ENCODE measurements at regions not wholly inside any gene's neighbourhood (a gene's known extent, or its start where the extent isn't known, plus 50 kb on each side); places are given as distances from the start of the nearest gene placed in this dataset.

GRCh38 chr15:24745290-24745689 lies 69.7 kb downstream of the NPAP1 start:
- Mint-ChIP-seq H3K27me3 (ENCODE audit: low read depth) (peaks cover 2% of the 10 kb centered on the region; the same call in 1 of the 2 replicates), H3K27ac (no peak overlapping the region), H3K36me3 (ENCODE audit: insufficient read depth in 1 of 3, low read depth in 3 of 3) (peaks cover 3 to 10% (median 9%) of the 10 kb centered on the region in 3 experiments; a peak in 6 of 7 replicates), H3K9me3 (peaks cover 44 to 60% of the 10 kb centered on the region in 2 experiments), H3K4me3 (no peak overlapping the region), H3K4me1 (no peaks in the 10 kb centered on the region)
- no peak overlapping the region for H3K18ac ChIP-seq (ENCODE audit: insufficient read length, low read depth, low read length)
- no peak overlapping the region for H2BK15ac ChIP-seq (ENCODE audit: low read depth, low read length)
- H3K23me2 ChIP-seq (ENCODE audit: insufficient read length, low read depth, low read length, poor library complexity, severe bottlenecking): no peaks in the 10 kb centered on the region
- no peak overlapping the region for H2BK20ac ChIP-seq (ENCODE audit: low read depth, low read length, poor library complexity, severe bottlenecking)
- H4K8ac ChIP-seq (replicated peaks; ENCODE audit: insufficient read length, low read depth, low read length): no peak overlapping the region
- no peak overlapping the region for H3K27ac ChIP-seq (ENCODE audit: insufficient read length, low read depth, low read length)
- no peaks in the 10 kb centered on the region for H4K20me1 ChIP-seq (ENCODE audit: control insufficient read depth, insufficient read depth, insufficient read length)
- H2BK120ac ChIP-seq (ENCODE audit: low read depth, low read length, poor library complexity, severe bottlenecking): no peak overlapping the region
- H3K27me3 ChIP-seq (ENCODE audit: insufficient read depth, low read length): no peaks in the 10 kb centered on the region
- peaks cover 32% of the 10 kb centered on the region for H3K9me3 ChIP-seq (ENCODE audit: control insufficient read depth, low read depth, low read length)
- H3K56ac ChIP-seq (ENCODE audit: insufficient read length, low read depth, low read length): no peak overlapping the region
- H4K5ac ChIP-seq (ENCODE audit: insufficient read length, low read depth, low read length): no peak overlapping the region
- no peak for TF ChIP-seq CTCF (conservative IDR thresholded peaks at IDR 0.05)
- no peak overlapping the region for H2BK12ac ChIP-seq (ENCODE audit: insufficient read length, low read depth, low read length)
- no peak overlapping the region for H2AK5ac ChIP-seq (ENCODE audit: insufficient read length, low read length)
- H3K23ac ChIP-seq (ENCODE audit: insufficient read length, low read depth, low read length): no peak overlapping the region
- H3K14ac ChIP-seq (ENCODE audit: insufficient read depth, low read length): no peak overlapping the region
- H3K4ac ChIP-seq (ENCODE audit: low read depth, low read length): no peak overlapping the region
- no peaks in the 10 kb centered on the region for H3K79me2 ChIP-seq (ENCODE audit: insufficient read depth, low read length)
- no peaks in the 10 kb centered on the region for H3K79me1 ChIP-seq (ENCODE audit: insufficient read depth, low read depth, low read length, poor library complexity, severe bottlenecking)
- no peak overlapping the region for H2BK5ac ChIP-seq (ENCODE audit: insufficient read length, low read length)
- H3T11ph ChIP-seq (ENCODE audit: low read length): no peak overlapping the region
- H3K9ac ChIP-seq (ENCODE audit: extremely low read depth, insufficient read length, low read length): no peak overlapping the region
- DNase-seq: no peak
- no peak overlapping the region for H2AFZ ChIP-seq (ENCODE audit: low read length)
- no peaks in the 10 kb centered on the region for H3K4me1 ChIP-seq (ENCODE audit: insufficient read depth, low read length)
- no peak overlapping the region for H3K4me2 ChIP-seq (ENCODE audit: insufficient read depth, insufficient read length, low read length)
- no peak overlapping the region for H4K91ac ChIP-seq (ENCODE audit: insufficient read length, low read depth, low read length)

Measured in H9 (cell line).